BLaER1 (cell line): ENCODE measurements at regions not wholly inside any gene's neighbourhood (a gene's known extent, or its start where the extent isn't known, plus 50 kb on each side); places are given as distances from the start of the nearest gene placed in this dataset.

ENCODE experiments used
- H3K27ac ChIP-seq: shearing (Covaris generic); formaldehyde crosslinking; 2 replicates; pipeline ENCODE4 v1.8.1; 2022
- H3K27me3 ChIP-seq: shearing (Covaris generic); formaldehyde crosslinking; 2 replicates; pipeline ENCODE4 v1.8.1; 2022
- H3K36me3 ChIP-seq: shearing (Covaris generic); formaldehyde crosslinking; 2 replicates; pipeline ENCODE4 v1.8.1; 2022
- H3K4me1 ChIP-seq: shearing (Covaris generic); formaldehyde crosslinking; 2 replicates; pipeline ENCODE4 v1.8.1; 2022
- H3K4me2 ChIP-seq: shearing (Covaris generic); formaldehyde crosslinking; 2 replicates; pipeline ENCODE4 v1.8.1; 2022
- H3K4me3 ChIP-seq: shearing (Covaris generic); formaldehyde crosslinking; 2 replicates; pipeline ENCODE4 v1.8.1; 2022
- H3K9ac ChIP-seq: shearing (Covaris generic); formaldehyde crosslinking; 2 replicates; pipeline ENCODE4 v1.8.1; 2022
- H3K9me3 ChIP-seq: shearing (Covaris generic); formaldehyde crosslinking; 2 replicates; pipeline ENCODE4 v1.8.1; 2022
- H4K20me1 ChIP-seq: shearing (Covaris generic); formaldehyde crosslinking; 2 replicates; pipeline ENCODE4 v1.8.1; 2022
- Cebpa-rat ChIP-seq: shearing (Covaris generic); IDR thresholded peaks from 2 replicates; pipeline ENCODE4 v1.8.1; 2022

DNA sequence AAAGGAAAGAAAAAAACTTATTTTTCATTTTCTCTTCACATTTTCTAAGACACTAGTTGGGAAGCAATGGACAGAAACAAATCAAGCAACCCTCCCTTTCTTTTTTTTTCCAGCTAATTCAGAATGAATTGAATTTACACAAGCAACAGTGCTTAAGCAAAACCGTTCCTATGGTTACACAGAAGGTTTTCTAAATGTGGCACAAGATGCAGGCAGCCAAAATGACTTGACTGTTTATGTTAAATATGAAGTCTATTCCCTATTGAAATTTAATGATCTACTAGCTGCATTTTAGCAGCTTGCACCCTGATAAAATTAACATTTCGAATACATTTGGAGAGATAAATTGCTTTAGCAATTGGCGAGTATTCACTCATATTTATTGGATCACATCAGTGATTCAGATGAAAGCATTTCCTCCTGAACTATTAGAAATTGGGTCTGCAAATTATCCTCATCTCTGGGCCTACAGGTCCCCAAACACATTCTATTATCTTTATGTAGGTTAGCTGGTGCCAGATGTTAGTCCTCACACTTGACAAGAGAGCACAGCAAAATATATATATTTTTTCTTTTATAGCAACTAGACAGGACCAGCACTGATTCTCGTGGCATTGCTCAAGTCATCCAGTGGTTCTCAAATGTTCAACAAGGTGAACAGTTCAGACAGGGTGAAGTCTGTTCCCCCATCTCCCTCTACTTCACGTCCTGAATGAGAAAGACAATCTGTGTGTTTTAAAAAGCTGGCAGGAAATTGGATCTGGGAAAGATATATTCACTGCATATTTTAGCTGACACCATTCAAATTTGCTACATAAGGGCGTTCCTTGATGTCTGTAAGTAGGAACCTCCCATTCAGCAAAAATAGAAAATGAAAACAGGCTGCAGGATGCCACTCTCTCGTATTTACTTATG lies 463.6 kb upstream of the KCNMB2 start:
- no peak overlapping the region for H3K4me2 ChIP-seq
- peaks cover 6% of the 10 kb centered on the region; the same call in 1 of the 2 replicates for H3K4me1 ChIP-seq

GRCh38 chr3:178073366-178073765 lies 462.9 kb upstream of the KCNMB2 start:
- Histone ChIP-seq H3K4me2 (no peak overlapping the region), H3K4me3 (no peak overlapping the region), H3K4me1 (peaks cover 4% of the 10 kb centered on the region; the same call in 1 of the 2 replicates), H3K9me3 (peaks cover 4% of the 10 kb centered on the region; the same call in 1 of the 2 replicates), H3K27ac (no peak overlapping the region), H3K36me3 (no peaks in the 10 kb centered on the region), H4K20me1 (no peaks in the 10 kb centered on the region), H3K9ac (no peak overlapping the region), H3K27me3 (no peaks in the 10 kb centered on the region)
- TF ChIP-seq Cebpa-rat = no peak

More for the DNA sequence above, 463.6 kb upstream of the KCNMB2 start:
- Histone ChIP-seq H4K20me1 (no peaks in the 10 kb centered on the region), H3K27ac (no peak overlapping the region), H3K9ac (no peak overlapping the region), H3K9me3 (peaks cover 4% of the 10 kb centered on the region; the same call in 1 of the 2 replicates), H3K27me3 (no peaks in the 10 kb centered on the region), H3K36me3 (no peaks in the 10 kb centered on the region), H3K4me3 (no peak overlapping the region)
- no peak for TF ChIP-seq Cebpa-rat

DNA sequence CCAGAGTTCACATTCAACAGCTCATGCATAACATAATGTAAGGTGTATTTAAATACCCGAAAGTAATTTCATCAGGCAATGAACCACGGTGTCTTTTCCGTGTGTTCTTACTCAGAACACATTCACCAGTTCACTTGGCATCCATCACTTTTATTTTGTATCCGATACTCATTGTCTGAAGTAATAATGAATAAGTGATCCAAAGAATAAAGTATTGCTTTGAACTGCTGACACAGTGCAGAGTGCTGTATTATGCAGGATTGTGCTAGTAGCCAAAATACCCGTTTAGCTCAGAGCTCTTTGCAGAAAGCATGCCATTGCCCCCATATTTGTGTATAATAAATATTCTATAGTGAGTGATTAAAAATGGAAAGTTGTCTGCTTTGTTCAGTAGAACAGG lies 460.9 kb upstream of the KCNMB2 start:
- Histone ChIP-seq H3K4me3 (no peak overlapping the region), H3K9ac (no peak overlapping the region), H3K27me3 (no peaks in the 10 kb centered on the region), H3K9me3 (peaks cover 8% of the 10 kb centered on the region; the same call in 1 of the 2 replicates), H3K36me3 (no peaks in the 10 kb centered on the region), H4K20me1 (no peaks in the 10 kb centered on the region), H3K4me1 (peaks cover 4% of the 10 kb centered on the region; the same call in 1 of the 2 replicates), H3K4me2 (no peak overlapping the region), H3K27ac (no peak overlapping the region)
- no peak for TF ChIP-seq Cebpa-rat

GRCh38 chr3:178078953-178079352 lies 457.3 kb upstream of the KCNMB2 start:
- Histone ChIP-seq H3K9ac (no peak overlapping the region), H3K27ac (no peak overlapping the region), H3K4me3 (no peak overlapping the region), H3K27me3 (no peaks in the 10 kb centered on the region), H3K4me2 (no peak overlapping the region), H3K36me3 (no peaks in the 10 kb centered on the region), H3K9me3 (peaks cover 8% of the 10 kb centered on the region; the same call in 1 of the 2 replicates), H4K20me1 (no peaks in the 10 kb centered on the region), H3K4me1 (peaks cover 15% of the 10 kb centered on the region)
- no peak for TF ChIP-seq Cebpa-rat

GRCh38 chr3:178079966-178080365 lies 456.3 kb upstream of the KCNMB2 start:
- Histone ChIP-seq H3K27ac (no peak overlapping the region), H3K9ac (no peak overlapping the region), H3K4me2 (no peak overlapping the region), H3K27me3 (no peaks in the 10 kb centered on the region), H3K4me3 (no peak overlapping the region), H4K20me1 (no peaks in the 10 kb centered on the region), H3K4me1 (peaks cover 25% of the 10 kb centered on the region), H3K9me3 (0 out of 2 replicates have a peak, but pooled peaks cover 4% of the 10 kb centered on the region), H3K36me3 (no peaks in the 10 kb centered on the region)
- no peak for TF ChIP-seq Cebpa-rat

GRCh38 chr3:178082326-178082906 lies 453.8 kb upstream of the KCNMB2 start:
- 0 out of 2 replicates have a peak, but pooled peaks cover 4% of the 10 kb centered on the region for H3K9me3 ChIP-seq
- no peak for TF ChIP-seq Cebpa-rat
- H3K27me3 ChIP-seq = no peaks in the 10 kb centered on the region
- no peak overlapping the region for H3K9ac ChIP-seq
- H3K36me3 ChIP-seq = no peaks in the 10 kb centered on the region
- H3K4me2 ChIP-seq = no peak overlapping the region
- H3K27ac ChIP-seq = no peak overlapping the region
- no peak overlapping the region for H3K4me3 ChIP-seq
- no peaks in the 10 kb centered on the region for H4K20me1 ChIP-seq
- peaks cover 37% of the 10 kb centered on the region for H3K4me1 ChIP-seq

GRCh38 chr3:178083906-178084866 lies 452.1 kb upstream of the KCNMB2 start:
- Histone ChIP-seq H3K9ac (no peak overlapping the region), H3K27ac (0 out of 2 replicates have a peak overlapping the region, but pooled peaks have one; percentile 19)
- no peak for TF ChIP-seq Cebpa-rat

GRCh38 chr3:178084938-178085816 lies 451.1 kb upstream of the KCNMB2 start:
- H3K4me2 ChIP-seq = peak overlapping the region; percentile 67
- no peak overlapping the region for H3K27ac ChIP-seq
- no peak for TF ChIP-seq Cebpa-rat
- H3K4me1 ChIP-seq = peaks cover 37% of the 10 kb centered on the region
- peaks cover 7% of the 10 kb centered on the region for H3K9me3 ChIP-seq
- H3K36me3 ChIP-seq = no peaks in the 10 kb centered on the region
- H3K4me3 ChIP-seq = no peak overlapping the region
- no peaks in the 10 kb centered on the region for H3K27me3 ChIP-seq
- H4K20me1 ChIP-seq = no peaks in the 10 kb centered on the region
- no peak overlapping the region for H3K9ac ChIP-seq

More at GRCh38 chr3:178083906-178084866, 452.1 kb upstream of the KCNMB2 start:
- Histone ChIP-seq H3K4me2 (peak overlapping the region; percentile 67), H3K27me3 (no peaks in the 10 kb centered on the region), H3K9me3 (no peaks in the 10 kb centered on the region), H3K4me3 (no peak overlapping the region), H3K36me3 (no peaks in the 10 kb centered on the region), H4K20me1 (no peaks in the 10 kb centered on the region), H3K4me1 (peaks cover 37% of the 10 kb centered on the region)

DNA sequence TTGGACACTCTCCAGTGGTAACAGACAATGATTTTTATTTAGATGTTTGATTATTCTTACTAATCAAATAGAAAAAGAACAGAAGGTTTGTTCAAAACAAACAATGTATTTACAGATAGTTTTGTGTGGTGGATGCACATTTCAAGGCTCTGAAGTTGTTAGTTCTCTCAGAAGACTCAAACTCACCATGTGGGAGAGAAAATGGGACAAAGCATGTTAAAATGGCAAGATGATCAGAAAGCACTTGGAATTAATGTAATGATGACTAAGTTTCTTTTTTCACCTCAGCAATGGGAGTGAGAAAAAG lies 450.5 kb upstream of the KCNMB2 start:
- no peak for TF ChIP-seq Cebpa-rat
- H3K9ac ChIP-seq = no peak overlapping the region
- no peak overlapping the region for H3K4me3 ChIP-seq
- H3K36me3 ChIP-seq = no peaks in the 10 kb centered on the region
- H3K4me1 ChIP-seq = peaks cover 37% of the 10 kb centered on the region
- H3K9me3 ChIP-seq = peaks cover 13% of the 10 kb centered on the region
- H3K4me2 ChIP-seq = peak overlapping the region; percentile 67; the same call in 1 of the 2 replicates
- H3K27ac ChIP-seq = no peak overlapping the region
- H3K27me3 ChIP-seq = no peaks in the 10 kb centered on the region
- no peaks in the 10 kb centered on the region for H4K20me1 ChIP-seq
